NB4 (cell line): ENCODE measurements at regions not wholly inside any gene's neighbourhood (a gene's known extent, or its start where the extent isn't known, plus 50 kb on each side); places are given as distances from the start of the nearest gene placed in this dataset.

ENCODE experiments used
- CTCF ChIP-seq: IDR thresholded peaks from one replicate; pipeline ENCODE4 v1.5.1; 2012; ENCODE audit warnings: low read depth, low read length
- MAX ChIP-seq: IDR thresholded peaks from 2 replicates; pipeline ENCODE4 v1.6.1; 2011; ENCODE audit warnings: low read depth, low read length
- MYC ChIP-seq: IDR thresholded peaks from 2 replicates; pipeline ENCODE4 v1.6.1; 2011; ENCODE audit warnings: low read depth, low read length
- POLR2A ChIP-seq: IDR thresholded peaks from 2 replicates; pipeline ENCODE4 v1.6.1; 2011; ENCODE audit warnings: mild to moderate bottlenecking; ENCODE audit not compliant: insufficient read length; ENCODE audit errors: extremely low read depth

- TF ChIP-seq CTCF (no peak), POLR2A (no peak), MYC (no peak), MAX (no peak)
These were observed 137.9 kb downstream of the PCDH20 start for GRCh38 chr13:61277586-61278276.
